Type B pancreatic cell (in vitro differentiated cells): ENCODE measurements at regions not wholly inside any gene's neighbourhood (a gene's known extent, or its start where the extent isn't known, plus 50 kb on each side); places are given as distances from the start of the nearest gene placed in this dataset.

Experiments
- DNase-seq: peaks from one replicate; pipeline ENCODE4 v3.0.0; 2021; ENCODE audit warnings: mixed read lengths; ENCODE audit not compliant: unreplicated experiment; ENCODE audit errors: extremely low spot score
- H3K27ac Mint-ChIP-seq: 2 replicates; pipeline ENCODE4 v1.8.0; 2021; ENCODE audit warnings: mild to moderate bottlenecking, mixed read lengths
- H3K27me3 Mint-ChIP-seq: 2 replicates; pipeline ENCODE4 v1.8.0; 2021; ENCODE audit warnings: mixed read lengths
- H3K36me3 Mint-ChIP-seq: 2 replicates; pipeline ENCODE4 v1.8.0; 2021; ENCODE audit warnings: mixed read lengths
- H3K4me1 Mint-ChIP-seq: one replicate; pipeline ENCODE4 v1.8.0; 2021; ENCODE audit warnings: mixed read lengths; ENCODE audit not compliant: unreplicated experiment
- H3K4me3 Mint-ChIP-seq: 2 replicates; pipeline ENCODE4 v1.8.0; 2021; ENCODE audit warnings: mild to moderate bottlenecking, mixed read lengths
- H3K9me3 Mint-ChIP-seq: 2 replicates; pipeline ENCODE4 v1.8.0; 2021; ENCODE audit warnings: mixed read lengths
- CTCF ChIP-seq: fragments of 200-600 bp; sonication (generic); conservative IDR thresholded peaks from 2 replicates; pipeline ENCODE4 v1.5.0; 2021; ENCODE audit warnings: antibody characterized with exemption, mild to moderate bottlenecking

DNA sequence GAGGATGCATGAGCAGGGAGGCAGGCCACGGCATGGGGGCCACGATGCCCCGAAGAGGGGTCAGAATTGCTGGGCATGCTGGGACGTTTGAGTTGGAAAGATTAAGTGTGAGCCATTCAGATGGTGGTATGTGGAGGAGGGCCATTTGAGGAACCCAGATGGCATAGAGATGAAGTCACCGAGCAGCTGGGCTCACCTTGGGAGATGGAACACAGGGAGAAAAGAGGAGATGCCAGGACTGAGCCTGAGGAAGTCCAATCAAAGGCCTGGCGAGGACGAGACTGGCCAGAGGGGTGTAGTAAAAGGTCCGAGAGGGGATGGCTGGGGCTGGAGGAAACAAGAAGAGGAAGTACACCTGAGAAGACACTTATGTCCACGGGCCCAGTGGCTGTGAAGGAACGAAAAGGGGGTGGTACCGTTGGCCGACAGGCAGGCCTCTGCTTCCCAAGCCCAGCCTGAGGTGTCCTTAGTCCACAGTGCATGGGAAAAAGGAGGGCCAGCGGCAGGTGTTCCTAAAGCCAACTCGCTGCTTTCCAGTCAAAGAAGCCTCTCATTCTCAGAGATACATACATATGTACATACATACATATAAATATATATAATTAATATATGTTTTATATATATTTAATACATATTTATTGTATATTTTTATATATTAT lies 54.6 kb upstream of the CLCN4 start:
- Mint-ChIP-seq H3K36me3 (peaks cover 16% of the 10 kb centered on the region), H3K4me3 (no peak overlapping the region)

GRCh38 chrX:10103023-10103422 lies 53.8 kb upstream of the CLCN4 start:
- Mint-ChIP-seq H3K4me1 (no peaks in the 10 kb centered on the region), H3K36me3 (peaks cover 15% of the 10 kb centered on the region), H3K9me3 (no peaks in the 10 kb centered on the region), H3K4me3 (no peak overlapping the region), H3K27me3 (no peaks in the 10 kb centered on the region), H3K27ac (no peak overlapping the region)
- no peak for TF ChIP-seq CTCF
- no peak for DNase-seq

More for the DNA sequence above, 54.6 kb upstream of the CLCN4 start:
- H3K4me1 Mint-ChIP-seq, result no peaks in the 10 kb centered on the region
- no peak overlapping the region for H3K27ac Mint-ChIP-seq
- TF ChIP-seq CTCF, result no peak
- DNase-seq, result no peak
- H3K9me3 Mint-ChIP-seq, result no peaks in the 10 kb centered on the region
- no peaks in the 10 kb centered on the region for H3K27me3 Mint-ChIP-seq

- H3K27me3 Mint-ChIP-seq, result no peaks in the 10 kb centered on the region
- TF ChIP-seq CTCF, result no peak
- H3K9me3 Mint-ChIP-seq, result no peaks in the 10 kb centered on the region
- H3K27ac Mint-ChIP-seq, result no peak overlapping the region
- no peaks in the 10 kb centered on the region for H3K4me1 Mint-ChIP-seq
- no peak overlapping the region for H3K4me3 Mint-ChIP-seq
- DNase-seq, result no peak
- H3K36me3 Mint-ChIP-seq, result peaks cover 10% of the 10 kb centered on the region
These were observed 51.7 kb upstream of the CLCN4 start for GRCh38 chrX:10104958-10105658.

DNA sequence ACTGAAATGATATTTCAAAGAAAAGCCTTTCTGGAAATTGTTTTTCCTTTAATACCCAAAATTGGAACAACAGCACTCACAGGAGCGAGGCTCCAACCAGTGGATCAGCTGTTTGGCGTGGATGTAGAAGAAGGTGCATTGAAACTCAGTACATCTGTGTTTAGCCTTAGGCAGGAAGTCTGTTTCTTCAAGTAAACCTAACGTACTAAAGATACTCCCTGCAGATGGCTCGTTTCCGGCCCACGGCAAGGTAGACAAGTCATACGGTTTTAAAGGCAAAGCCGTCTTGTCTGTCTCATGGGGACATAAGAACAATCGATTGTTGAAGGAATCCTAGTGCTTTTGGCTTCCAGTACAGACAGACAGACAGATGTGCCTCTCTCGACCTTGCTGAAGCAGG lies 50.0 kb upstream of the CLCN4 start:
- Mint-ChIP-seq H3K36me3 (peaks cover 8% of the 10 kb centered on the region), H3K4me3 (no peak overlapping the region), H3K4me1 (no peaks in the 10 kb centered on the region), H3K27me3 (no peaks in the 10 kb centered on the region), H3K9me3 (no peaks in the 10 kb centered on the region), H3K27ac (no peak overlapping the region)
- TF ChIP-seq CTCF, result no peak
- no peak for DNase-seq
